RWPE1 (cell line): ENCODE measurements at regions not wholly inside any gene's neighbourhood (a gene's known extent, or its start where the extent isn't known, plus 50 kb on each side); places are given as distances from the start of the nearest gene placed in this dataset.
"Not testable (repeated sequence)": the region's sequence is repeated elsewhere in the genome, so short reads cannot be mapped to it uniquely, and the experiment has no call there.

Experiments
- CTCF ChIA-PET: fragments of 350-600 bp; sonication (Branson Sonifier 250); formaldehyde crosslinking; extraction: SDS; loops from one replicate; lab custom pipeline; 2021; lab: Yijun Ruan, JAX
- POLR2A ChIA-PET: fragments of 400-600 bp; formaldehyde crosslinking; extraction: SDS; loops from one replicate; lab custom pipeline; 2020; ENCODE audit warnings: antibody characterized with exemption; ENCODE audit not compliant: low non-redundant PET; lab: Yijun Ruan, JAX
- DNase-seq: peaks from one replicate; pipeline ENCODE4 v3.0.0; 2012; ENCODE audit warnings: low spot score
- H3K27ac ChIP-seq: fragments of 450-650 bp; 2 replicates; pipeline ENCODE4 v1.5.1; 2017
- TF ChIP-seq, protein P1 (sequence below): fragments of 450-650 bp; conservative IDR thresholded peaks from 2 replicates; pipeline ENCODE4 v1.5.1; 2017; ENCODE audit warnings: low read depth, mild to moderate bottlenecking

- DNase-seq: no peak
- ChIA-PET POLR2A (no interaction called here), CTCF (no interaction called here)
- TF ChIP-seq, protein P1, sequence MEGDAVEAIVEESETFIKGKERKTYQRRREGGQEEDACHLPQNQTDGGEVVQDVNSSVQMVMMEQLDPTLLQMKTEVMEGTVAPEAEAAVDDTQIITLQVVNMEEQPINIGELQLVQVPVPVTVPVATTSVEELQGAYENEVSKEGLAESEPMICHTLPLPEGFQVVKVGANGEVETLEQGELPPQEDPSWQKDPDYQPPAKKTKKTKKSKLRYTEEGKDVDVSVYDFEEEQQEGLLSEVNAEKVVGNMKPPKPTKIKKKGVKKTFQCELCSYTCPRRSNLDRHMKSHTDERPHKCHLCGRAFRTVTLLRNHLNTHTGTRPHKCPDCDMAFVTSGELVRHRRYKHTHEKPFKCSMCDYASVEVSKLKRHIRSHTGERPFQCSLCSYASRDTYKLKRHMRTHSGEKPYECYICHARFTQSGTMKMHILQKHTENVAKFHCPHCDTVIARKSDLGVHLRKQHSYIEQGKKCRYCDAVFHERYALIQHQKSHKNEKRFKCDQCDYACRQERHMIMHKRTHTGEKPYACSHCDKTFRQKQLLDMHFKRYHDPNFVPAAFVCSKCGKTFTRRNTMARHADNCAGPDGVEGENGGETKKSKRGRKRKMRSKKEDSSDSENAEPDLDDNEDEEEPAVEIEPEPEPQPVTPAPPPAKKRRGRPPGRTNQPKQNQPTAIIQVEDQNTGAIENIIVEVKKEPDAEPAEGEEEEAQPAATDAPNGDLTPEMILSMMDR: no peak
- H3K27ac ChIP-seq: no peak overlapping the region
Observed at GRCh38 chr21:35274923-35275322, 225.8 kb upstream of the RUNX1 start.

GRCh38 chr21:35274090-35274489, 225.0 kb upstream of the RUNX1 start:
- TF ChIP-seq, protein P1: no peak
- H3K27ac ChIP-seq: no peak overlapping the region
- DNase-seq: no peak
- POLR2A ChIA-PET: no interaction called here
- CTCF ChIA-PET: interaction anchor here (0.6 to 0.8 kb wide), 2 partner anchors 10 to 80 kb away, joined by 3 to 4 read pairs; no protein-coding TSS in a partner anchor

- ChIA-PET CTCF (interaction anchor here (0.8 kb wide), 1 partner anchor 9 kb away, joined by 3 read pairs; no protein-coding TSS in a partner anchor), POLR2A (no interaction called here)
- no peak for DNase-seq
- TF ChIP-seq, protein P1: no peak
- H3K27ac ChIP-seq: no peak overlapping the region
Observed at GRCh38 chr21:35273333-35273732, 224.2 kb upstream of the RUNX1 start.

DNA sequence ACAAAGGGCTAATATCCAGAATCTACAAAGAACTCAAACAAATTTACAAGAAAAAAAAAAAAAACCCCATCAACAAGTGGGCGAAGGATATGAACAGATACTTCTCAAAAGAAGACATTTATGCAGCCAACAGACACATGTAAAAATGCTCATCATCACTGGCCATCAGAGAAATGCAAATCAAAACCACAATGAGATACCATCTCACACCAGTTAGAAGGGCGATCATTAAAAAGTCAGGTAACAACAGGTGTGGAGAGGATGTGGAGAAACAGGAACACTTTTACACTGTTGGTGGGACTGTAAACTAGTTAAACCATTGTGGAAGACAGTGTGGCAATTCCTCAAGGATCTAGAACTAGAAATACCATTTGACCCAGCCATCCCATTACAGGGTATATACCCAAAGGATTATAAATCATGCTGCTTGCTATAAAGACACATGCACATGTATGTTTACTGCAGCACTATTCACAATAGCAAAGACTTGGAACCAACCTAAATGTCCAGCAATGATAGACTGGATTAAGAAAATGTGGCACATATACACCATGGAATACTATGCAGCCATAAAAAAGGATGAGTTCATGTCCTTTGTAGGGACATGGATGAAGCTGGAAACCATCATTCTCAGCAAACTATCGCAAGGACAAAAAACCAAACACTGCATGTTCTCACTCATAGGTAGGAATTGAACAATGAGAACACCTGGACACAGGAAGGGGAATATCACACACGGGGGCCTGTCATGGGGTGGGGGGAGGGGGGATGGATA, 222.4 kb upstream of the RUNX1 start:
- CTCF ChIA-PET, POLR2A ChIA-PET, H3K27ac ChIP-seq, DNase-seq: not testable (repeated sequence)

- POLR2A ChIA-PET: no interaction called here
Observed at GRCh38 chr21:35268817-35269216, 219.7 kb upstream of the RUNX1 start.

DNA sequence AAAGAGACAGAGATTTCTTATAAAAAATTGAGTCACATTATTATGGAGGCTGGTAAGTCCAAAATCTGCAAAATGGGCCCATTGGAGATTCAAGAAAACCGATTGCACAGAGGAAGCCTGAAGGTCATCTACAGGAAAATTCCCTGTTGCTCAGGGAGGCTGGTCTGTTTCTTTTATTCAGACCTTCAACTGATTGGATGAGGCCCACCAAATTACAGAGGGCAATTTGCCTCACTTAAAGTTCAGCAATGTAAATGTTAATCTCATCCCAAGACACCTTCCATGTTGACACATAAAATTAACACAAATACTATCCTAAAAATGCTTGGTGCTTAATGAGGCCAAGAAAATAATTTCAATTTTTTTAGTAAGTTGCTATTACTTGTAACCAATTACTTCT, 219.2 kb upstream of the RUNX1 start:
- DNase-seq: no peak
- CTCF ChIA-PET: no interaction called here
- POLR2A ChIA-PET: no interaction called here

More at GRCh38 chr21:35268817-35269216, 219.7 kb upstream of the RUNX1 start:
- no peak for DNase-seq
- no peak overlapping the region for H3K27ac ChIP-seq
- CTCF ChIA-PET: no interaction called here
- TF ChIP-seq, protein P1: no peak

More for the DNA sequence above, 219.2 kb upstream of the RUNX1 start:
- H3K27ac ChIP-seq: no peak overlapping the region
- TF ChIP-seq, protein P1: no peak
